AG09309 (cell line): ENCODE measurements at regions not wholly inside any gene's neighbourhood (a gene's known extent, or its start where the extent isn't known, plus 50 kb on each side); places are given as distances from the start of the nearest gene placed in this dataset.

Source experiments
- DNase-seq: peaks from one replicate; pipeline ENCODE4 v3.0.0-alpha.2; 2010; ENCODE audit warnings: low read depth
- H3K4me3 ChIP-seq: 2 replicates; pipeline ENCODE4 v1.5.1; 2011; ENCODE audit warnings: mild to moderate bottlenecking, low read depth, low read length, moderate library complexity; ENCODE audit not compliant: control insufficient read depth
- CTCF ChIP-seq: IDR thresholded peaks from 2 replicates; pipeline ENCODE4 v1.5.1; 2011; ENCODE audit warnings: mild to moderate bottlenecking, low read depth, low read length, inconsistent platforms; ENCODE audit not compliant: insufficient read depth, control insufficient read depth; ENCODE audit errors: missing control alignments

GRCh38 chr2:12658310-12658945 is 58.3 kb upstream of the TRIB2 start:
- no peak for DNase-seq
- no peak for TF ChIP-seq CTCF
- no peak overlapping the region for H3K4me3 ChIP-seq

- no peak overlapping the region for H3K4me3 ChIP-seq
- no peak for DNase-seq
- no peak for TF ChIP-seq CTCF
Observed at GRCh38 chr2:12661489-12661888, 55.2 kb upstream of the TRIB2 start.

- DNase-seq: no peak
- H3K4me3 ChIP-seq: no peak overlapping the region
- no peak for TF ChIP-seq CTCF
Observed at GRCh38 chr2:12663306-12664037, 53.3 kb upstream of the TRIB2 start.

GRCh38 chr2:12665334-12665733 is 51.4 kb upstream of the TRIB2 start:
- no peak overlapping the region for H3K4me3 ChIP-seq
- TF ChIP-seq CTCF: no peak
- no peak for DNase-seq

GRCh38 chr2:12666445-12666844 is 50.3 kb upstream of the TRIB2 start:
- TF ChIP-seq CTCF: no peak
- no peak overlapping the region for H3K4me3 ChIP-seq
- no peak for DNase-seq
